ENCODE measurements at regions not wholly inside any gene's neighbourhood (a gene's known extent, or its start where the extent isn't known, plus 50 kb on each side); places are given as distances from the start of the nearest gene placed in this dataset.

GRCh38 chr11:134543645-134544044 lies 131.6 kb upstream of the B3GAT1 start:
- TF ChIP-seq CTCF (IDR thresholded peaks at IDR 0.05) (no peak), POLR2A (IDR thresholded peaks at IDR 0.05) (no peak)

Data from lower leg skin (tissue), 3 donors.